Skeletal muscle tissue (tissue), 3 donors: ENCODE measurements at regions not wholly inside any gene's neighbourhood (a gene's known extent, or its start where the extent isn't known, plus 50 kb on each side); places are given as distances from the start of the nearest gene placed in this dataset.
"Not testable (repeated sequence)": the region's sequence is repeated elsewhere in the genome, so short reads cannot be mapped to it uniquely, and the experiment has no call there.

Experiments used
- H3K27ac ChIP-seq: one replicate; pipeline ENCODE4 v1.7.0; 2013; ENCODE audit warnings: mild to moderate bottlenecking, low read depth, low read length, inconsistent platforms
- H3K27me3 ChIP-seq, 3 donors: one replicate each; pipeline ENCODE4 v1.7.0; 2013; ENCODE audit warnings: low read length in 3 of 3; ENCODE audit not compliant: control insufficient read depth in 3 of 3, insufficient read depth in 3 of 3
- H3K36me3 ChIP-seq, 3 donors: one replicate each; pipeline ENCODE4 v1.7.0; 2013; ENCODE audit warnings: low read length in 3 of 3; ENCODE audit not compliant: control insufficient read depth in 3 of 3, insufficient read depth in 3 of 3
- H3K4me1 ChIP-seq, 3 donors: one replicate each; pipeline ENCODE4 v1.7.0; 2013; ENCODE audit warnings: low read length in 3 of 3, mild to moderate bottlenecking in 3 of 3; ENCODE audit not compliant: control insufficient read depth in 3 of 3, insufficient read depth in 3 of 3
- H3K4me3 ChIP-seq, 3 donors: one replicate each; pipeline ENCODE4 v1.7.0; 2013; ENCODE audit warnings: low read length in 3 of 3
- H3K9ac ChIP-seq, 3 donors: one replicate each; pipeline ENCODE4 v1.7.0; 2013; ENCODE audit warnings: low read length in 3 of 3, mild to moderate bottlenecking in 3 of 3, moderate library complexity in 2 of 3, low read depth in 1 of 3
- H3K9me3 ChIP-seq, 3 donors: one replicate each; pipeline ENCODE4 v1.7.0; 2013; ENCODE audit warnings: low read length in 3 of 3; ENCODE audit not compliant: control insufficient read depth in 3 of 3
- donor health status: Osteomylitis.

- H3K9ac ChIP-seq = no peak overlapping the region
- H3K36me3 ChIP-seq = no peaks in the 10 kb centered on the region
- H3K4me3 ChIP-seq = no peak overlapping the region
- H3K4me1 ChIP-seq = no peaks in the 10 kb centered on the region
- H3K9me3 ChIP-seq = peaks cover 4 to 5% (median 5%) of the 10 kb centered on the region in 3 donors
- no peak overlapping the region for H3K27ac ChIP-seq
- no peaks in the 10 kb centered on the region for H3K27me3 ChIP-seq
Measured at GRCh38 chr7:113267271-113267670, 148.9 kb upstream of the SMIM30 start.

GRCh38 chr7:113263749-113264148 lies 145.4 kb upstream of the SMIM30 start:
- no peaks in the 10 kb centered on the region for H3K27me3 ChIP-seq
- H3K9me3 ChIP-seq = peaks cover 0 to 3% (median under 1%) of the 10 kb centered on the region in 3 donors
- no peak overlapping the region for H3K9ac ChIP-seq
- H3K27ac ChIP-seq = no peak overlapping the region
- H3K4me1 ChIP-seq = no peaks in the 10 kb centered on the region
- H3K4me3 ChIP-seq = no peak overlapping the region
- no peaks in the 10 kb centered on the region for H3K36me3 ChIP-seq

GRCh38 chr7:113263215-113263742 lies 144.9 kb upstream of the SMIM30 start:
- not testable (repeated sequence) for H3K36me3 ChIP-seq

GRCh38 chr7:113256883-113257531 lies 138.7 kb upstream of the SMIM30 start:
- no peaks in the 10 kb centered on the region for H3K36me3 ChIP-seq
- H3K9me3 ChIP-seq = no peaks in the 10 kb centered on the region
- H3K9ac ChIP-seq = no peak overlapping the region
- H3K27ac ChIP-seq = no peak overlapping the region
- H3K4me3 ChIP-seq = no peak overlapping the region
- no peaks in the 10 kb centered on the region for H3K4me1 ChIP-seq
- no peaks in the 10 kb centered on the region for H3K27me3 ChIP-seq

More at GRCh38 chr7:113263215-113263742, 144.9 kb upstream of the SMIM30 start:
- H3K27me3 ChIP-seq, H3K9ac ChIP-seq, H3K9me3 ChIP-seq, H3K4me3 ChIP-seq, H3K4me1 ChIP-seq, H3K27ac ChIP-seq: not testable (repeated sequence)

GRCh38 chr7:113247198-113247597 lies 128.8 kb upstream of the SMIM30 start:
- H3K4me1 ChIP-seq = no peaks in the 10 kb centered on the region
- H3K9ac ChIP-seq = no peak overlapping the region
- H3K4me3 ChIP-seq = no peak overlapping the region
- H3K9me3 ChIP-seq = no peaks in the 10 kb centered on the region
- no peak overlapping the region for H3K27ac ChIP-seq
- H3K27me3 ChIP-seq = no peaks in the 10 kb centered on the region
- H3K36me3 ChIP-seq = no peaks in the 10 kb centered on the region

- Histone ChIP-seq H3K4me3 (no peak overlapping the region), H3K27ac (no peak overlapping the region), H3K9me3 (no peaks in the 10 kb centered on the region), H3K36me3 (no peaks in the 10 kb centered on the region), H3K9ac (no peak overlapping the region), H3K4me1 (no peaks in the 10 kb centered on the region), H3K27me3 (no peaks in the 10 kb centered on the region)
Measured at GRCh38 chr7:113246738-113247137, 128.4 kb upstream of the SMIM30 start.

- Histone ChIP-seq H3K9me3 (no peaks in the 10 kb centered on the region), H3K9ac (no peak overlapping the region), H3K4me3 (no peak overlapping the region), H3K27me3 (no peaks in the 10 kb centered on the region), H3K4me1 (no peaks in the 10 kb centered on the region), H3K27ac (no peak overlapping the region), H3K36me3 (no peaks in the 10 kb centered on the region)
Measured at GRCh38 chr7:113232885-113233284, 114.5 kb upstream of the SMIM30 start.

- Histone ChIP-seq H3K27ac (no peak overlapping the region), H3K27me3 (no peaks in the 10 kb centered on the region), H3K9me3 (no peaks in the 10 kb centered on the region), H3K36me3 (no peaks in the 10 kb centered on the region), H3K4me3 (no peak overlapping the region), H3K4me1 (no peaks in the 10 kb centered on the region), H3K9ac (no peak overlapping the region)
Measured at GRCh38 chr7:113230691-113231090, 112.3 kb upstream of the SMIM30 start.

- Histone ChIP-seq H3K4me1 (no peaks in the 10 kb centered on the region), H3K36me3 (no peaks in the 10 kb centered on the region), H3K9ac (no peak overlapping the region), H3K27me3 (no peaks in the 10 kb centered on the region), H3K27ac (no peak overlapping the region), H3K9me3 (no peaks in the 10 kb centered on the region), H3K4me3 (no peak overlapping the region)
Measured at GRCh38 chr7:113217314-113217713, 99.0 kb upstream of the SMIM30 start.

GRCh38 chr7:113216038-113216437 lies 97.7 kb upstream of the SMIM30 start:
- Histone ChIP-seq H3K9ac (no peak overlapping the region), H3K4me1 (no peaks in the 10 kb centered on the region), H3K27ac (no peak overlapping the region), H3K36me3 (no peaks in the 10 kb centered on the region), H3K9me3 (no peaks in the 10 kb centered on the region), H3K4me3 (no peak overlapping the region), H3K27me3 (no peaks in the 10 kb centered on the region)
